ENCODE measurements at regions not wholly inside any gene's neighbourhood (a gene's known extent, or its start where the extent isn't known, plus 50 kb on each side); places are given as distances from the start of the nearest gene placed in this dataset.

GRCh38 chr10:26621243-26621888 lies 76.1 kb upstream of the PDSS1 start:
- H3K4me3 Mint-ChIP-seq: peak overlapping the region; percentile 73 to 79
- peaks cover 0 to 2% (median 2%) of the 10 kb centered on the region in 3 donors for H3K27me3 Mint-ChIP-seq (ENCODE audit: low read depth in 3 of 3)
- Histone ChIP-seq H3K27ac (ENCODE audit: low read depth in 1 of 2, low read length in 2 of 2) (peak overlapping the region in 1 of 2 donors; percentile 86), H3K4me1 (ENCODE audit: control insufficient read depth in 1 of 2, insufficient read depth in 2 of 2, low read length in 2 of 2) (peaks cover 12 to 18% of the 10 kb centered on the region in 2 donors), H2AFZ (ENCODE audit: insufficient read depth, low read depth, low read length, poor library complexity, severe bottlenecking) (no peak overlapping the region), H3K9me3 (replicated peaks in 1 of 2; ENCODE audit: control insufficient read depth in 1 of 2, insufficient read depth in 1 of 2, low read length in 2 of 2) (no peaks in the 10 kb centered on the region), H4K20me1 (ENCODE audit: insufficient read depth, low read length) (no peaks in the 10 kb centered on the region), H3K9ac (ENCODE audit: insufficient read depth, low read length, poor library complexity, severe bottlenecking) (no peak overlapping the region), H3K27me3 (ENCODE audit: control insufficient read depth in 2 of 2, insufficient read depth in 2 of 2, low read length in 2 of 2) (no peaks in the 10 kb centered on the region), H3K4me2 (replicated peaks; ENCODE audit: extremely low read depth, low read length, poor library complexity, severe bottlenecking) (peak overlapping the region; percentile 91), H3K4me3 (replicated peaks in 1 of 3; ENCODE audit: low read depth in 2 of 3, low read length in 3 of 3) (peak overlapping the region in 1 of 3 experiments; percentile 72), H3K36me3 (replicated peaks in 1 of 2; ENCODE audit: control insufficient read depth in 1 of 2, insufficient read depth in 2 of 2, low read length in 2 of 2) (no peaks in the 10 kb centered on the region), H3K79me2 (ENCODE audit: insufficient read depth, low read length) (no peaks in the 10 kb centered on the region)
- no CpG with 5 or more reads among the region's 7 CpGs for WGBS (ENCODE audit: insufficient coverage)
- no peaks in the 10 kb centered on the region for H3K36me3 Mint-ChIP-seq
- H3K4me1 Mint-ChIP-seq: peaks cover 17% of the 10 kb centered on the region
- peak overlapping the region in 4 of 7 donors; percentile 20 to 85 (median 76) for H3K27ac Mint-ChIP-seq
- no peaks in the 10 kb centered on the region for H3K9me3 Mint-ChIP-seq
- intact Hi-C loops (cut with micrococcal nuclease): no loop called here
- no peak for DNase-seq
- TF ChIP-seq CTCF (IDR thresholded peaks at IDR 0.05): no peak

GRCh38 chr10:26621889-26622711 lies 75.4 kb upstream of the PDSS1 start:
- intact Hi-C loops (cut with micrococcal nuclease): no loop called here
- peak overlapping the region; percentile 84 for H2AFZ ChIP-seq (ENCODE audit: insufficient read depth, low read depth, low read length, poor library complexity, severe bottlenecking)
- H3K4me2 ChIP-seq (replicated peaks; ENCODE audit: extremely low read depth, low read length, poor library complexity, severe bottlenecking): peak overlapping the region; percentile 91
- H4K20me1 ChIP-seq (ENCODE audit: insufficient read depth, low read length): no peaks in the 10 kb centered on the region
- peaks cover 0 to 2% (median 2%) of the 10 kb centered on the region in 3 donors for H3K27me3 Mint-ChIP-seq (ENCODE audit: low read depth in 3 of 3)
- 5% methylated on average over 29 of the region's 47 CpGs for WGBS (ENCODE audit: insufficient coverage)
- peak overlapping the region; percentile 59 to 86 for H3K27ac ChIP-seq (ENCODE audit: low read depth in 1 of 2, low read length in 2 of 2)
- peak overlapping the region; percentile 76 for H3K9ac ChIP-seq (ENCODE audit: insufficient read depth, low read length, poor library complexity, severe bottlenecking)
- no peaks in the 10 kb centered on the region for H3K9me3 ChIP-seq (replicated peaks in 1 of 2; ENCODE audit: control insufficient read depth in 1 of 2, insufficient read depth in 1 of 2, low read length in 2 of 2)
- no peaks in the 10 kb centered on the region for H3K9me3 Mint-ChIP-seq
- no peaks in the 10 kb centered on the region for H3K79me2 ChIP-seq (ENCODE audit: insufficient read depth, low read length)
- H3K36me3 ChIP-seq (replicated peaks in 1 of 2; ENCODE audit: control insufficient read depth in 1 of 2, insufficient read depth in 2 of 2, low read length in 2 of 2): no peaks in the 10 kb centered on the region
- H3K4me3 ChIP-seq (replicated peaks in 1 of 3; ENCODE audit: low read depth in 2 of 3, low read length in 3 of 3): peak overlapping the region; percentile 45 to 72 (median 62)
- H3K36me3 Mint-ChIP-seq: no peaks in the 10 kb centered on the region
- peaks cover 12 to 18% of the 10 kb centered on the region in 2 donors for H3K4me1 ChIP-seq (ENCODE audit: control insufficient read depth in 1 of 2, insufficient read depth in 2 of 2, low read length in 2 of 2)
- H3K27me3 ChIP-seq (ENCODE audit: control insufficient read depth in 2 of 2, insufficient read depth in 2 of 2, low read length in 2 of 2): no peaks in the 10 kb centered on the region
- H3K27ac Mint-ChIP-seq: peak overlapping the region; percentile 20 to 85 (median 73)
- peaks cover 17% of the 10 kb centered on the region for H3K4me1 Mint-ChIP-seq
- TF ChIP-seq CTCF (IDR thresholded peaks at IDR 0.05): no peak
- peak; percentile 73 to 90 (median 88) for DNase-seq
- H3K4me3 Mint-ChIP-seq: peak overlapping the region; percentile 73 to 79
